ENCODE measurements at regions not wholly inside any gene's neighbourhood (a gene's known extent, or its start where the extent isn't known, plus 50 kb on each side); places are given as distances from the start of the nearest gene placed in this dataset.

GRCh38 chr15:60130821-60131220, 126.7 kb downstream of the FOXB1 start:
- Histone ChIP-seq H3K4me3 (no peak overlapping the region), H3K9ac (ENCODE audit: insufficient read depth in 1 of 2, low read length in 2 of 2) (no peak overlapping the region), H3K36me3 (ENCODE audit: control insufficient read depth in 4 of 4, insufficient read depth in 4 of 4, low read length in 4 of 4) (no peaks in the 10 kb centered on the region), H3K27ac (ENCODE audit: low read depth in 1 of 2, low read length in 1 of 2) (no peak overlapping the region), H3K4me1 (ENCODE audit: control insufficient read depth in 5 of 5, insufficient read depth in 5 of 5, low read length in 5 of 5) (peaks cover 0 to 10% (median 0%) of the 10 kb centered on the region in 5 donors), H3K9me3 (ENCODE audit: control insufficient read depth in 4 of 4, insufficient read depth in 3 of 4, low read length in 3 of 4) (no peaks in the 10 kb centered on the region), H3K27me3 (ENCODE audit: control insufficient read depth in 3 of 3, insufficient read depth in 3 of 3, low read length in 2 of 3) (peaks cover 0 to 3% (median 0%) of the 10 kb centered on the region in 3 donors)
- no peak for DNase-seq
- TF ChIP-seq, protein P1, sequence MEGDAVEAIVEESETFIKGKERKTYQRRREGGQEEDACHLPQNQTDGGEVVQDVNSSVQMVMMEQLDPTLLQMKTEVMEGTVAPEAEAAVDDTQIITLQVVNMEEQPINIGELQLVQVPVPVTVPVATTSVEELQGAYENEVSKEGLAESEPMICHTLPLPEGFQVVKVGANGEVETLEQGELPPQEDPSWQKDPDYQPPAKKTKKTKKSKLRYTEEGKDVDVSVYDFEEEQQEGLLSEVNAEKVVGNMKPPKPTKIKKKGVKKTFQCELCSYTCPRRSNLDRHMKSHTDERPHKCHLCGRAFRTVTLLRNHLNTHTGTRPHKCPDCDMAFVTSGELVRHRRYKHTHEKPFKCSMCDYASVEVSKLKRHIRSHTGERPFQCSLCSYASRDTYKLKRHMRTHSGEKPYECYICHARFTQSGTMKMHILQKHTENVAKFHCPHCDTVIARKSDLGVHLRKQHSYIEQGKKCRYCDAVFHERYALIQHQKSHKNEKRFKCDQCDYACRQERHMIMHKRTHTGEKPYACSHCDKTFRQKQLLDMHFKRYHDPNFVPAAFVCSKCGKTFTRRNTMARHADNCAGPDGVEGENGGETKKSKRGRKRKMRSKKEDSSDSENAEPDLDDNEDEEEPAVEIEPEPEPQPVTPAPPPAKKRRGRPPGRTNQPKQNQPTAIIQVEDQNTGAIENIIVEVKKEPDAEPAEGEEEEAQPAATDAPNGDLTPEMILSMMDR (IDR thresholded peaks at IDR 0.05; ENCODE audit: control extremely low read depth, extremely low read depth) = no peak
- WGBS, 2 donors = 85 to 90% methylated on average over 7 of the region's 7 CpGs
- no peak for ATAC-seq (ENCODE audit: insufficient read depth, low FRiP score)

DNA sequence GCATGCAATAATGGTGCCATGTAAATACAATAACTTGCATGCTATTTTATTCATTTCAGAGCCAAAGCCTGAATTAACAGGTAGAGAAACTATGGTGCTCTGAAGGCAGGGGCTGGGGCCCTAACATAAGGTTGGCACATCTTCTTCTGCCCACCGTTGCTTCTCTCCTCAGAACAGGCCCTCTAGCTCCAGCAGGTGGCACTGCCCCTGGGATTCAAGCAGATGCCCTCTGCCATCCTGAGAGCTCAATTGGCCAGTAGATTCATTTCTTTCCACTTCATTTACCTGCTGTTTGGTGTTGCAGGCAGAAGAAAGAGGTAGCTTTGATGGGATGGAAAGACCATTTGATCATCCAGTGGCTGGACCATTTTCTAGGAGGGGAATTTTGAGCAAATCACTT, 130.5 kb downstream of the FOXB1 start:
- DNase-seq (no peak), ATAC-seq (ENCODE audit: insufficient read depth, low FRiP score) (no peak)
- Histone ChIP-seq H3K9me3 (ENCODE audit: control insufficient read depth in 4 of 4, insufficient read depth in 3 of 4, low read length in 3 of 4) (peaks cover 0 to 2% (median 0%) of the 10 kb centered on the region in 4 donors), H3K36me3 (ENCODE audit: control insufficient read depth in 4 of 4, insufficient read depth in 4 of 4, low read length in 4 of 4) (no peaks in the 10 kb centered on the region), H3K9ac (ENCODE audit: insufficient read depth in 1 of 2, low read length in 2 of 2) (no peak overlapping the region), H3K4me3 (no peak overlapping the region), H3K27me3 (ENCODE audit: control insufficient read depth in 3 of 3, insufficient read depth in 3 of 3, low read length in 2 of 3) (peaks cover 0 to 3% (median 3%) of the 10 kb centered on the region in 3 donors), H3K27ac (ENCODE audit: low read depth in 1 of 2, low read length in 1 of 2) (no peak overlapping the region), H3K4me1 (ENCODE audit: control insufficient read depth in 5 of 5, insufficient read depth in 5 of 5, low read length in 5 of 5) (no peaks in the 10 kb centered on the region)
- TF ChIP-seq, protein P1 (IDR thresholded peaks at IDR 0.05; ENCODE audit: control extremely low read depth, extremely low read depth) = no peak
- WGBS, 2 donors = 55 to 61% methylated on average over 1 of the region's 1 CpG

DNA sequence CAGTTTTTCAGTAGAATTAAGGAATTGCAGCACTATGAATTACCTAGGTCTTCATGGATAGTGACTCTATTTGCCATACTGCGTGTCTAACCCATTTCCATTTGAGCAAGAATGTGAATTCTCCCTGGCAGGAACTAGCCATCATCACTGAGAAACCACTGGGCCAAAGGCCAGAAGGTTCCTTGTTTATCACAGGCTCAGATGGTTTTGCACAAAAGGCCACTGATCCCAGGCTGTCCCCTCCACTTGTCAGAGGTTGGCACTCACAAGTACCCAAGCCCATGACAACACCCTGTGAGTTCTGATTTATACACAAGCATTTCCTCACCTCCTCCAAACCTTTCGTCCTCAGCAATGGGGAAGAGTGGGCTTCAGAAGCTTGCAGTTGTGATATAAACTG, 131.8 kb downstream of the FOXB1 start:
- Histone ChIP-seq H3K36me3 (ENCODE audit: control insufficient read depth in 4 of 4, insufficient read depth in 4 of 4, low read length in 4 of 4) (no peaks in the 10 kb centered on the region), H3K27ac (ENCODE audit: low read depth in 1 of 2, low read length in 1 of 2) (no peak overlapping the region), H3K27me3 (ENCODE audit: control insufficient read depth in 3 of 3, insufficient read depth in 3 of 3, low read length in 2 of 3) (peaks cover 0 to 3% (median 3%) of the 10 kb centered on the region in 3 donors), H3K9me3 (ENCODE audit: control insufficient read depth in 4 of 4, insufficient read depth in 3 of 4, low read length in 3 of 4) (peaks cover 0 to 2% (median 0%) of the 10 kb centered on the region in 4 donors), H3K4me3 (no peak overlapping the region), H3K4me1 (ENCODE audit: control insufficient read depth in 5 of 5, insufficient read depth in 5 of 5, low read length in 5 of 5) (no peaks in the 10 kb centered on the region), H3K9ac (ENCODE audit: insufficient read depth in 1 of 2, low read length in 2 of 2) (no peak overlapping the region)
- ATAC-seq (ENCODE audit: insufficient read depth, low FRiP score) = no peak
- TF ChIP-seq, protein P1 (IDR thresholded peaks at IDR 0.05; ENCODE audit: control extremely low read depth, extremely low read depth) = no peak
- WGBS, 2 donors = 75 to 80% methylated on average over 2 of the region's 2 CpGs
- DNase-seq = no peak

Measured in lung (tissue), 11 donors.